Activated CD4-positive, alpha-beta T cell treated with anti-CD3 and anti-CD28 coated beads, Interleukin-2, amount 50 U/mL, for 1 hour (primary cell): ENCODE measurements at regions not wholly inside any gene's neighbourhood (a gene's known extent, or its start where the extent isn't known, plus 50 kb on each side); places are given as distances from the start of the nearest gene placed in this dataset.

Experiments used
- DNase-seq: peaks from one replicate; pipeline ENCODE4 v3.0.0-alpha.2; 2020

GRCh38 chr3:87175732-87176131 is 51.4 kb upstream of the CHMP2B start:
- DNase-seq, result no peak

GRCh38 chr3:87173776-87174175 is 53.3 kb upstream of the CHMP2B start:
- no peak for DNase-seq

- no peak for DNase-seq
These were observed 54.0 kb upstream of the CHMP2B start for GRCh38 chr3:87173071-87173470.

DNA sequence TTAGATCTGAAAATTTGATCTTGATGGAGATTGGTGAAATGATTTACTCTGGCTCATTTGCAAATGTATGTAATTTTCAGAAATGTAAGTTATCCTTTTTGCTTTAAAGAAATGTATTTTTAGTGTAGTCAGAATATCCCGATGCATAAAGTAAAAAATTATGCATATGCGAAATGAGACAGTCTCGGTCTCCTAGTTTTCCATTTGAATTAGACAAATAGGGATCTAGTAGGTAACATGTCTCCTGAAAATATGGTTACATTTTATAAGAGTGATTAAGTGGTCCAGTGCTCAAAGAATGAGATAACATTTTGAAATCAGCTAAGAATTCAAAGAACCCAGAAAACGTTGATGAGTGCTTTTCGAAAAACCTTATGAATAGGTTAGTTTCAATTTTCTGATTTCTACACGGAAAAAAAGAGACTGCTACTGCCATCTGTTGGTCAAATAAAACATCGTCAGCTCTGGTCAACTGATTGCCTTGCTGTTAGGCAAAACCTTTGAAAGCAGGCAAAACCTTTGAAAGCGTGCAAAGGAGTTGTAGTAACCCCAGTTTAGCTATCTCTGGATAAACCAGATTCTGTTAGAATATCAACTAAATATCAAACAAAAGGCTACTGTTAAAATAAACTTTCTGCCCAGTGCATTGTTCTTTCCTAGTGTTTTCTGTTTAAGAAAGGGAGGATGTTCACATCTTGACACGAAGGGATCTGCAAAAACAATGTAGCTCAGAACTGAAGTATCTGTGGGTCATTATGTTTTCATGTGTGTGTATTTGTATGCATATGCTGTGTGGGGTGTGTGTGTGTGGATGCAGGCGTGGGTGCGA is 59.3 kb upstream of the CHMP2B start:
- DNase-seq, result peak; percentile 1

- no peak for DNase-seq
These were observed 62.9 kb upstream of the CHMP2B start for GRCh38 chr3:87164245-87164644.

- DNase-seq, result no peak
These were observed 65.3 kb upstream of the CHMP2B start for GRCh38 chr3:87161851-87162250.

DNA sequence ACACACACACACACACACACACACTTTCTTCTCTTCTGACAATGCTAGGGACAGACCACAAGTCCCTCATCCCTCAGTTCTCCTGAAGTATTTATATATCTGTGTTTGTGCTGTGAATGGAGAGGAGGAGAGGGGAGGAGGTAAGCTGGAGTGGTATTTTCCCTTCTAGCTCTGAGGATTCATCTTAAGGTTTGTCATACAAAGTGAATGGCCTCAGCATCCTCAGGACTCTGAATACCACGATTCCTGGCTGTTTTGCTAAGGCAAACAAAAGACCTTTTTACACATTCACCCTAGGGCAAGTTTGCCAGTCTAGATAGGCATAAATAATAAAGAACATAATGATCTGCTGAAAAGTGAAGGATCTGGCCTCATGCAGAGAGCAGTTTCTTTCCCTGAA is 65.7 kb upstream of the CHMP2B start:
- DNase-seq, result no peak

DNA sequence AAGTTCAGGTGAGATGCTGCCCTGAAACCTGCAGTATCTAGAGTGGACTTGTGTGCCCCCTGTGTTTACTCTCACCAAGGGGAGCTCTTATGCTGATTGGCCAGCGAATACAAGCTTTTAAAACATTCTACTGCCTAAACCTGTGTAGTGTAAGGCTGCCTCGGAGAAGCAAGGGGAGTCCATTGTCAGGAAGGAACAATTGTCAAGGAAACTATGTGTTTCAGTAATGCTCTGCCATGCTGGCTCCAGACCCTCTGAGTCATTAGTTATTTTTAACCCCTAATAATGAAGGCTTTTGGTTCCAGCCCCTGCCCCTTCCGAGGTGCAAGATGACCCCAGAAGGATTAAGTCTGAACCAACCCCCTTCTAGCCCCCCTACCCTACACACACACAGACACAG is 66.1 kb upstream of the CHMP2B start:
- no peak for DNase-seq

DNA sequence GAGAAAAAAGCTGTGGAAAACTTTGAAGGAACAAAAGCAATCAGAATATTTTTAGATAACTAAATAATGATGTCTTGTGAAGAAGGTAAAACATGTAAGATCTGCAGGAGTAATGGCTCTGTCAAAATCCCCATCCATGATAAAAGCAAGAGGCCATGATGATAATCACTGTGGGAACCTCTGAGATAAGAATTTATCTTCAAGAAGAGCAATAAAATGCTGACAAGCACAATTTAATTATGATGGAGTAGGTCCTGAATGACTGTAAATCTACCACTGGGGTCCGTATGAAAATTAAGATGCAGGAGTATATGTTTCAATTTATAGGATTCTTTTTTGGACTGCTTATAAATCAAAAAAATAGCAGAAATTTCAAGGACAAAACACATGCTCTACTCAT is 68.3 kb upstream of the CHMP2B start:
- no peak for DNase-seq

GRCh38 chr3:87148020-87148419 is 79.1 kb upstream of the CHMP2B start:
- no peak for DNase-seq

DNA sequence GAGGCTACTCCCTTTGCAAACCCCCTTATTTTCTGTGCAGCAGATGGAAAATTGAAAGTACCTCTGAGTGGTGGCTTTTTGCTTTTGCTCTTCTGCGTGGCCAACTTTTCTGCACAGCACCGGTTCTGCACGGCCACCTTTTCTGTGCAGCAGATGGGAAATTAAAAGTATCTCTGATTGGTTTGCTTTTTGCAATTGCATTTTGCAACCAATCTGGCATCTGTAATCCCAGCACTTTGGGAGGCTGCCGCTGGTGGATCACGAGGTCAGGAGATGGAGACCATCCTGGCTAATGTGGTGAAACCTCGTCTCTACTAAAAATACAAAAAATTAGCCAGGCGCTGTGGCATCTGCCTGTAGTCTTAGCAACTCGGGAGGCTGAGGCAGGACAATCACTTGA is 79.5 kb upstream of the CHMP2B start:
- no peak for DNase-seq

- DNase-seq, result no peak
These were observed 81.6 kb upstream of the CHMP2B start for GRCh38 chr3:87145553-87145952.

GRCh38 chr3:87136066-87136596 is 91.0 kb upstream of the CHMP2B start:
- no peak for DNase-seq

- DNase-seq, result no peak
These were observed 91.7 kb upstream of the CHMP2B start for GRCh38 chr3:87135412-87135811.

DNA sequence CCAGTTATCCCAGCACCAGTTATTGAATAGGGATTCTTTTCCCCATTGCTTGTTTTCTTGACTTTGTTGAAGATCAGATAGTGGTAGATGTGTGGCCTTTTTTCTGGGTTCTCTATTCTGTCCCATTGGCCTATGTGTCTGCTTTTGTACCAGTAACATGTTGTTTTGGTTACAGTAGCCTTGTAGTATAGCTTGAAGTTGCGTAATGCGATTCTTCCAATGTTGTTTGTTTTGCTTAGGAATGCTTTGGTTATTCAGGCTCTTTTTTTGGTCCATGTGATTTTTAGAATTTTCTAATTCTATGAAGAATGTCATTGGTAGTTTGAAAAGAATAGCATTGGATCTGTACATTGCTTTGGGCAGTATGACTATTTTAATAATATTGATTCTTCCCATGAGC is 94.3 kb upstream of the CHMP2B start:
- no peak for DNase-seq

GRCh38 chr3:87128006-87128405 is 99.1 kb upstream of the CHMP2B start:
- DNase-seq, result no peak

DNA sequence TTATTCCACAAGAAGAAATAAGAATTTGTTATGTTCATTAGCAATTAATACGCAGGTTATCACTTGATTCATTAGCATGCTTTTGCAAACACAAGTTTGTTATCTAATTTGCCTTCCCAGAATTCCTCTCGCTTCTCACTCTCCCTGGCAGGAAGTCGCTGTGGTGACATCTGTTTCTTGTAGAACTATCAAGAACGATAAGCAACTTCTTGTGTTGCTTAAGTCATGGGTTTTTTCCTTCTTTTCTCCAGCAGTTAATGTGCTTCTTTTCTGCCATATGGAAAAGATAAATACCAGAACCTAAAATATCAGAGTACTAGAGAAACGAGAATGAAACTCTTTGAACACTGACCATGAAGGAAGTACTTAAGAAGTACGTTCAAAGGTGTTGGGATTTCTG is 99.8 kb upstream of the CHMP2B start:
- no peak for DNase-seq

- DNase-seq, result no peak
These were observed 100.8 kb upstream of the CHMP2B start for GRCh38 chr3:87126321-87126720.

- no peak for DNase-seq
These were observed 102.0 kb upstream of the CHMP2B start for GRCh38 chr3:87125116-87125515.

DNA sequence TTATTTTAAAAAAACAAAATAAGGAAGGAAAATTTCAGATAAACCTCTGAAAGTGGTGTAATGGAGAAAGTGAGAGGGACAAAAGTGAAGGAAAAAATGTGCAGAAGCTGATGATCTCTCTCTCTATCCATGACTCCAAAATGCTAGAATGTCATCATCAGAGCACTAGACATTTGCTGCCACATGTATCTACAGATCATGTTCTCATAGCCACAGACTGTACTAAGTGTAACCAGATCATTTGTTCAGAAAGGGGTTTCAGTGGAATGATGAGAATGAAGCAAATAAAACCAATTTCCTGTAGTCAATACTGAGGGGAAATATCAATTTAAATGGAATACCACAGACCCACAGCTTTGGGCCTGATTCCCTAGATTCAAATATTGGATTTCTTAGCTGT is 104.3 kb upstream of the CHMP2B start:
- DNase-seq, result no peak

DNA sequence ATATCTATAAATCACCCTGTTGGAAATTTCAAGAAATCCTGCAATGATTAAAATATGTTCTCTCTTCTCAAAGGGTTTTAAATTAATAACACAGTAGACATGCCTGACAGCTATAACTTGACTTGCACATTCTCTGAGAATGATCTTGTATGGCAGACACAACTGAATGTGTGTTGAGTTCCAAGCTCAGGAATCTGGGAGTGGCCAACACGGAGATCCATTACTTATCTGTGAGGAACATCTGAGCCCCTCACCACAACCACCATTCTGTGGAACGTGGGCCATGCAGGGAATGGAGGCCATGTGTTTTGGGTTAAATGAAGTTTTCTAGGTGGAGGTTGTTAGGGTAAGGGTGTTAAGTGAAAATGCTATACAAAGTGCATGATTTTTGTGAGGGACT is 105.3 kb upstream of the CHMP2B start:
- no peak for DNase-seq

GRCh38 chr3:87120881-87121280 is 106.2 kb upstream of the CHMP2B start:
- no peak for DNase-seq

- DNase-seq, result no peak
These were observed 106.9 kb upstream of the CHMP2B start for GRCh38 chr3:87120236-87120635.

- no peak for DNase-seq
These were observed 117.6 kb upstream of the CHMP2B start for GRCh38 chr3:87109465-87109864.
